ENCODE measurements at regions not wholly inside any gene's neighbourhood (a gene's known extent, or its start where the extent isn't known, plus 50 kb on each side); places are given as distances from the start of the nearest gene placed in this dataset.

DNA sequence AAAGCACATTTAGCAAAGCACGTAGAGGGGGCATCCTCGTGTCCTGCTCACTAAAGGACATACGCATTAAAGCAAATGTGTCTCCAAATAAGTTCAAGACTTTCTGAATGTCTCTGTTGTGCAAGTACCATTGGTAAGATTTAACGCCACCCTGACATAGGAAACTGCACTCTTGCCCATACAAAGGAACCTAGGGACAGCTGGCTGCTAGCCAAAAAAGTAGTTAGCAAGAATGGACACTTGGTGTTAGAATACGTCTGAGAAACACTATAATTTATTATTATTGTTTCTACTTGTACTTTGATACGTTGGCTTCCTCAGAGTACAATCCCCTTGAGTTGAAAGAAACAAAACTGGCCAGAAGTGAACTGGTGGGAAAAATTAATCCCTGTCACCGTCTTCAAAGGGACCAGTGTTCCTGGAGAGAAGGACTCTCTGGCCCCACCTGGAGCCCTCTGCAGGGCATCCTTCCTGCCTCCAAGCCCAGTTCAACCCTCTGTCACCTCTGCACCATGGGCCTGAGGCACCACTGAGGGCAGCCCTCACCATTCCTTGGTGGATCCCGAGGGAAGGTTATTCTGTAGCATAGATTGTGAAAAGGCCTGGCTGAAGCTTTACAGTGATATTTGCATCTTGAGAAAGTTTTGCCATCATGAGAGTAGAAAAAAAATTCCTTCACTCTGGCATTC, 51.4 kb upstream of the APCDD1 start:
- TF ChIP-seq JUND (IDR thresholded peaks at IDR 0.05; ENCODE audit: low read depth) = no peak
- in situ Hi-C loops (cut with HindIII; ENCODE audit: low pct_unique_long_range_greater_than_20kb, low sequenced_read_pairs) = no loop called here
- no peak for DNase-seq (ENCODE audit: low read depth in 1 of 2, low spot score in 1 of 2)

DNA sequence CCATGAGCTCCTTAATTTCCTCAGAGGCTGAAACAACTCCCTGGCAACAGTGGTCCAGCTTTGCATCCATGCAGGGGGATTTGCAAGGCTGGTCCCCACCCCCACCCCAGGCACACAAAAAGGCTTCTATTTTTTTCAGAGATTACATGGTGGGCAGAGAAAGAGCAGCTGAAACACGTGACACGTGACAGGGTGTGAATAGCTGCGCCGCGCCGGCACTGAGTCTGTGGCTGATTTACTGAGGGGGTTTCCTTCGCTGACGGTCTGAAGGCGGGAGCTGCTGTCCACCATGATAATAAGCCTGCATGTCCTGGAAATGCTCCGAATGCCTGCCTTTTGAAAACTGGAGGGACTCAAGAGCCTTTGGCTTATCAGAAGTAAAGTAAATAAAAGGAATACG, 50.7 kb upstream of the APCDD1 start:
- TF ChIP-seq JUND (IDR thresholded peaks at IDR 0.05; ENCODE audit: low read depth) = no peak
- in situ Hi-C loops (cut with HindIII; ENCODE audit: low pct_unique_long_range_greater_than_20kb, low sequenced_read_pairs) = no loop called here
- DNase-seq (ENCODE audit: low read depth in 1 of 2, low spot score in 1 of 2) = no peak

DNA sequence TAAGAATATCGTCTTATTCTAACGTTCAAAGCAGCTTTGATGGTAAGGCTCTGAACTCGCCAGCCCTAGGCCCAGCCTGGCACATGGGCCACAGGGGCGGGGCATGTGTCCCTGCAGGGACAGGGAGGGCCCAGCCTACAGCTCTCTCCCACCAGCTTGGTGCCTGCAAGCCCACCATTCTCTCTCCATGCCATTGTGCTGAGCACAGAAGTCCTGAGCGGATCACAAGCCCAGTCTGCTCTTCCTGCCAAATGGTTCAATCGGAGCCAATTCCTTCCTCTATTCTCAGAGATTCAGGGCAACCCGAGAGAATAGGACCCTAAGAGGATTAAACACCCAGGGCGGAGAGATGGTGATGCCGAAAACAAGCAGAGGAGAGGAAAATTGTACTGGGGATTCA, 50.3 kb upstream of the APCDD1 start:
- DNase-seq (ENCODE audit: low read depth in 1 of 2, low spot score in 1 of 2) = no peak
- TF ChIP-seq JUND (IDR thresholded peaks at IDR 0.05; ENCODE audit: low read depth) = no peak
- in situ Hi-C loops (cut with HindIII; ENCODE audit: low pct_unique_long_range_greater_than_20kb, low sequenced_read_pairs) = no loop called here

Data from T47D (cell line).